BJ (cell line): ENCODE measurements at regions not wholly inside any gene's neighbourhood (a gene's known extent, or its start where the extent isn't known, plus 50 kb on each side); places are given as distances from the start of the nearest gene placed in this dataset.

Source experiments
- CTCF ChIA-PET: fragments of 350-600 bp; formaldehyde crosslinking; extraction: SDS; loops from one replicate; lab custom pipeline; 2021; ENCODE audit warnings: antibody characterized with exemption, inconsistent platforms; lab: Yijun Ruan, JAX
- POLR2A ChIA-PET: fragments of 300-600 bp; sonication (Branson Sonifier 250); formaldehyde crosslinking; extraction: SDS; loops from one replicate; lab custom pipeline; 2021; ENCODE audit warnings: antibody characterized with exemption; lab: Charles Lee
- DNase-seq: peaks from one replicate; pipeline ENCODE4 v3.0.0-alpha.2; 2011; ENCODE audit warnings: low read depth
- H3K27me3 ChIP-seq: 2 replicates; pipeline ENCODE4 v1.6.0; 2011; ENCODE audit warnings: low read length; ENCODE audit not compliant: control insufficient read depth, insufficient read depth
- H3K36me3 ChIP-seq: 2 replicates; pipeline ENCODE4 v1.5.1; 2011; ENCODE audit warnings: low read length; ENCODE audit not compliant: control insufficient read depth, insufficient read depth
- H3K4me3 ChIP-seq: 2 replicates; pipeline ENCODE4 v1.5.1; 2011; ENCODE audit warnings: low read depth, mild to moderate bottlenecking, control low read depth, low read length
- CTCF ChIP-seq: IDR thresholded peaks from 2 replicates; pipeline ENCODE4 v1.5.1; 2011; ENCODE audit warnings: low read depth, mild to moderate bottlenecking, control low read depth, inconsistent platforms, low read length, moderate library complexity; ENCODE audit not compliant: insufficient read depth

GRCh38 chr13:34617473-34618083, 324.5 kb upstream of the NBEA start:
- CTCF ChIA-PET, result no interaction called here
- no peaks in the 10 kb centered on the region for H3K36me3 ChIP-seq
- POLR2A ChIA-PET, result no interaction called here
- no peaks in the 10 kb centered on the region; the same call in 1 of the 2 replicates for H3K27me3 ChIP-seq
- no peak for TF ChIP-seq CTCF
- no peak for DNase-seq
- H3K4me3 ChIP-seq, result no peak overlapping the region

GRCh38 chr13:34618654-34619053, 323.4 kb upstream of the NBEA start:
- Histone ChIP-seq H3K36me3 (no peaks in the 10 kb centered on the region), H3K4me3 (no peak overlapping the region), H3K27me3 (no peaks in the 10 kb centered on the region; the same call in 1 of the 2 replicates)
- no peak for DNase-seq
- POLR2A ChIA-PET, result no interaction called here
- CTCF ChIA-PET, result no interaction called here
- TF ChIP-seq CTCF, result no peak

GRCh38 chr13:34619326-34619725, 322.7 kb upstream of the NBEA start:
- POLR2A ChIA-PET, result no interaction called here
- Histone ChIP-seq H3K36me3 (no peaks in the 10 kb centered on the region), H3K27me3 (no peaks in the 10 kb centered on the region; the same call in 1 of the 2 replicates), H3K4me3 (no peak overlapping the region)
- CTCF ChIA-PET, result no interaction called here
- DNase-seq, result no peak
- no peak for TF ChIP-seq CTCF

GRCh38 chr13:34620074-34620850, 321.8 kb upstream of the NBEA start:
- no peak for TF ChIP-seq CTCF
- CTCF ChIA-PET, result interaction anchor here (0.8 kb wide), 1 partner anchor 14 kb away, joined by 3 read pairs; no protein-coding TSS in a partner anchor

GRCh38 chr13:34620862-34621261, 321.2 kb upstream of the NBEA start:
- TF ChIP-seq CTCF, result no peak
- H3K36me3 ChIP-seq, result no peaks in the 10 kb centered on the region
- H3K4me3 ChIP-seq, result no peak overlapping the region
- ChIA-PET CTCF (interaction anchor here (0.8 kb wide), 1 partner anchor 13 kb away, joined by 3 read pairs; no protein-coding TSS in a partner anchor), POLR2A (no interaction called here)
- no peak for DNase-seq
- no peaks in the 10 kb centered on the region for H3K27me3 ChIP-seq

More at GRCh38 chr13:34620074-34620850, 321.8 kb upstream of the NBEA start:
- no peak for DNase-seq
- POLR2A ChIA-PET, result no interaction called here
- Histone ChIP-seq H3K36me3 (no peaks in the 10 kb centered on the region), H3K27me3 (no peaks in the 10 kb centered on the region), H3K4me3 (no peak overlapping the region)
